Fibroblast of gingiva (primary cell): ENCODE measurements at regions not wholly inside any gene's neighbourhood (a gene's known extent, or its start where the extent isn't known, plus 50 kb on each side); places are given as distances from the start of the nearest gene placed in this dataset.
A peak's percentile ranks its signal among the peaks of the same experiment; 100 is the strongest.
"Not testable (repeated sequence)": the region's sequence is repeated elsewhere in the genome, so short reads cannot be mapped to it uniquely, and the experiment has no call there.

ENCODE experiments used
- DNase-seq: peaks from one replicate; pipeline ENCODE4 v3.0.0-alpha.2; 2011; ENCODE audit warnings: low read depth

DNA sequence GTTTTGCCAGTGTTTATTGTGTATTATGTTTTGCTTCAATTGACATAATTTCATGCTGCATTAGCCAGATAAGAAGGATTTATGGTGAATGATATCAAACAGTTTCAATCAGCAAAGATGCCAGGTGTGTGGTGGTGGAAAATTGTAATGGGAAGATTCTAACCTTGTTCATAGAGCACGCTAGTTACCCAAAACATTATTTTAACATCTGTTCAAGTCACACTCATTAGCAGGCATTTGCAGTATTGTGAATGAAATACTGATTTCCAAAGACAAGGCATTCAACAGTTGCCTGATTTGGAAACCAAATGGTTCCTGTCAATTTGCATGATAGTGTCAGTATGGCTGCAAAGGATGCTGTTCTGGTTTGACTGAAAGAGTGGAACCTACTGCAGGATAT lies 129.7 kb downstream of the EPC1 start:
- no peak for DNase-seq

DNA sequence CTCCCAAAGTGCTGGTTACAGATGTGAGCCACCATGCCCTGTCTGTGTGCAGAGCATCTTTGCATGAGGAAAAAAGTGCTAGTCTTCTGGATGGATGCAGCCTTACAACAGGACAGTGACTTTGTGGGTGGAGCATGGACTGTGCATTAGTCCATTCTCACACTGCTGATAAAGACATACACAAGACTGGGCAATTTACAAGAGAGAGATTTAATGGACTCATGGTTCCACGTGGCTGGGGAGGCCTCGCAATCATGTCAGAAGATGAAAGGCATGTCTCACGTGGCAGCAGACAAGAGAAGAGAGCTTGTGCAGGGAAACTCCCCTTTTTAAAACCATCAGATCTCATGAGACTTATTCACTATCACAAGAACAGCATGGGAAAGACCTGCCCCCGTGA lies 133.1 kb downstream of the EPC1 start:
- not testable (repeated sequence) for DNase-seq

DNA sequence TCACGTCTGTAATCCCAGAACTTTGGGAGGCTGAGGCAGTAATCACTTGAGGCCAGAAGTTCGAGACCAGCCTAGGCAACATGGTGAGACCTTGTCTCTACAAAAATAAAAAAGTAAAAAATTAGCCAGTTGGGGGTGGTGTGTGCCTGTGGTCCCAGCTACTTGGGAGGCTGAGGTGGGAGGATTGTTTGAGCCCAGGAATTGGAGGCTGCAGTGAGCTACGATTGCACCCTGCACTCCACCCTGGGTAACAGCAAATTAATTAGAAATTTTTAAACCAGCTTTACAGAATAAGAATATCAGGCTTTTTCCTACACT lies 136.0 kb downstream of the EPC1 start:
- no peak for DNase-seq

DNA sequence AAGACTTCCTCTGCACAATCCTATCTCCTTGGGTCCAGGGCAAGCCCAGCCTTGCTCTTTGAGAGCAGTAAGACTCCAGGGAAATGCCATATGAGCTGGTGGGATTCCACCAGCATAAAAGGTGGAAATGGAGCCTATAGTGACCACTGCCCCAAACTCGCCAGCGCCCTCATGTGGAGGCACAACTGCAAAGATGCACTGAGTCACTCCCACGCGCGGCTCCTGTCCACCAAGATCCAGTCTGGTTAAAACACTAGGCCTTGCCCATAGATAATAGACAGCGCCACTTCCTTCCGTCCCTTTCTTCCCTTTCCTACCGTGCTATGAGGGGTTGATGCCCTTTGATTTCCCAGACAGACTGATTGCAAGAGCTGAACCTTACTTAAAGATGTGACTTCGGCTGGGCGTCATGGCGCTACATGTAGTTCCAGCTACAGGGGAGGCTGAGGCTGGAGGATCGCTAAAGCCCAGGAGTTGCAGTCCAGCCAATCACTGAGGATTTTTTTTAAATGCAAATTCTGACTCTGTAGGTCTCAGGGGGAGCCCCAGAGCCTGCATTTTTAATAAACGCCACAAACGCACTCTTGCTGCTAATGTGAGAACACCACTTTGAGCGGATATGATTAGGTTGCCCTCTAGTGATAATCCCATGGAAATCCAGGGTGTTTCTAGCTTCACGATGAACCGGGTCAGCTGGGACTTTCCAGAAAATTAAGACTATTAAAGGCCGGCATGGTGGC lies 136.5 kb downstream of the EPC1 start:
- peak; percentile 63 for DNase-seq

DNA sequence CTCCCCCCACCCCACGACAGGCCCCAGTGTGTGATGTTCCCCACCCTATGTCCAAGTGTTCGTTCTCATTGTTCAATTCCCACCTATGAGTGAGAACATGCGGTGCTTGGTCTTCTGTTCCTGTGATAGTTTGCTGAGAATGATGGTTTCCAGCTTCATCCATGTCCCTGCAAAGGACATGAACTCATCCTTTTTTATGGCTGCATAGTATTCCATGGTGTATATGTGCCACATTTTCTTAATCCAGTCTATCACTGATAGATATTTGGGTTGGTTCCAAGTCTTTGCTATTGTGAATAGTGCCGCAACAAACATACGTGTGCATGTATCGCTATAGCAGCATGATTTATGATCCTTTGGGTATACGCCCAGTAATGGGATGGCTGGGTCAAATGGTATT lies 139.0 kb downstream of the EPC1 start:
- DNase-seq: not testable (repeated sequence)

DNA sequence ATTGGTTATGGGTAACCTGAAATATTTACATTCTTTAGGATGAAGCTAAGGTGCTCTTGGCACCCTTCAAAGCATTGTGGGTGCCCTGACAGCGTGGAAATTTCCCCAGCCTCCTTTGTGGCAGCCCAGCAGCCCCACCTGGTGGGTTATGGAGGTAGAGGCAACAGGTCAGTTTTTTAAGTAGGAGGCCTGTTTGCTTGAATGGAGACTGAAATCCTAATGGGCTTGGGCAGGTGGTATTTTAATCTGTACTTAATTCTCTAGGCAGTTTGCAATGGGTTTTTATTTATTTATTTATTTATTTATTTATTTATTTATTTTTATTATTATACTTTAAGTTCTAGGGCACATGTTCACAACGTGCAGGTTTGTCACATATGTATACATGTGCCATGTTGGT lies 139.4 kb downstream of the EPC1 start:
- peak; percentile 16 for DNase-seq

DNA sequence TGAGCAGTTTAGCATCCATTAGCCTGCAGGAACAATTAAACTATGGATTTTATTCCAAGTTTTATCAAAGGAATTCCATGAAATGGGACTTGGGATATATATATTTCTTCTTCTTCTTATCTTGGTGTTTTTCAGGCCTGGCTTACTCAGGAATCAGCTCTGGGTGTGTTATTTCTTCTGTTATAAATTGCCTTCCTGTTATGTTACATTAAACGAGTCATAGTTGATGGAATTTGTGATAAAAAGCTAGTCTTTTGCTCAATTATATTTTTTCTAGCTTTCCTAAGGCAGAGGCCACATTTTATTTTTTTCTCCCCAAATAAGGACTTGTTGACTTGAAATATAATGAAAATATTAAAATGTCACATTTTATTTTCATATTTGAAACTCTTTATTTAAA lies 141.3 kb downstream of the EPC1 start:
- DNase-seq: no peak

DNA sequence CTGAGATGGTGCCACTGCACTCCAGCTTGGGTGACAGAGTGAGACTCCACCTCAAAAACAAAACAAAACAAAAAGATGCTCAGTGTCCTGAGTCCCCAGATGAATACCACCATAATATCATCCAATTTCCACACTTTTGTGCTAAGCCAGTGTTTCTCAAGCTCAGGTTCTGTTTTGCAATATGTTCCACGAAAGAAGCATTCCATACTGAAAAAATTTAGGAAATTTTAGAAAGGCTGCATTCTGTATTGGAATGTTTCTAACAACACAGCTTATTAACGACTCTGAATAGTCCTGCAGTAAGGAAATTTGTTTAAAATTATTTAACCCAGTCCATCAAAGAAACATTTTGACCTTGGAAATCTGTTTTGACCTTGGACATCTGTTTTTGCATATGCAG lies 142.4 kb downstream of the EPC1 start:
- peak; percentile 59 for DNase-seq

DNA sequence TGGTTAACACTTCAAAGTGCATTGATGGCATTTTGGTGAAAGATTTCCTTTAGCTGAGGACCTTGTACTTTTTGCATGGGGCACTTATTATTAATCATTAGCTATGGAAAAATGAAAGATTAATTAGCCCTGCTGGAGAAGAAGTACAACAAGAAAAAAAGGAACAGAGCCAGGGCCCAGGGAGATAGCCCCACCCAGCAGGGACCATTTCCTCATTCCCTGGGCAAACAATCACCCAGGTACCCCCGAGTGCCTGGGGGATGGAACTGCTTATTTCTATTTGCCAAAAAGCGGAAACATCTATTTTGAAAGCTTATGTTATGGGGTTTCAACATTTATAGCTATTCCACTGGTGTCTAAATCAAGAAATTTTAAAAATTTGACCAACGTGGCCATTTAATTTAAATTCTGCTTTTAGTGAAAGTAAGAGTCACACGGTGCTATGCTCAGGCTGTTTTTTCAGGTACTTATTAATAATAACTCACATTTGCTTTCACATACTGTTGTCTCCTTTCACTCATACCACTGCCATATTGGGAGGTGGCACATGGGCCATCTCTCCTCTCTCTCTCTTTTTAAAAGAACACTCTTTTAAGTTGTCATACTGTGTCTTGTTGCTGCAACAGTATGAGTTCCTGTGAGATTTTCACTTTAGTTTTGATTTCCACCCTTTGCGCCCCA lies 143.6 kb upstream of the KIF5B start:
- no peak for DNase-seq

DNA sequence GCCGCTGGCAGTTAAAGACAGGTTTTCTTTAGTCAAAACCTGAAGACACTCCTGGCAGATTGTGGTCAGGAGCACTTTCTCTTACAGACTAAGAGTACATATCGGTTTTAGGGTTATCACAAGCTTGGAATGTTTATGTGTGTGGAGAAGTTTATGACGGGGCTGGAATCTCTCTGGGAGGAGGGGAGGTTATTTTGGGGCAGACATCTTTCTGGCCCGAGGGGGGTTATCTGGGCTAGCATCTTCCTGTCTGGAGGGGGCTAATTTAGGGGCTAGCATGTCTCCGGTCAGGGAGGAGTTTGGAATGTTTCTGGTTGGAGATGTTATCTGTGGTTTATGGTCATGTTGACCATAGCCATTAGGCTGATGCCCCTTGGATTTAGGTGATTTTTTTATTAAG lies 141.2 kb upstream of the KIF5B start:
- no peak for DNase-seq

DNA sequence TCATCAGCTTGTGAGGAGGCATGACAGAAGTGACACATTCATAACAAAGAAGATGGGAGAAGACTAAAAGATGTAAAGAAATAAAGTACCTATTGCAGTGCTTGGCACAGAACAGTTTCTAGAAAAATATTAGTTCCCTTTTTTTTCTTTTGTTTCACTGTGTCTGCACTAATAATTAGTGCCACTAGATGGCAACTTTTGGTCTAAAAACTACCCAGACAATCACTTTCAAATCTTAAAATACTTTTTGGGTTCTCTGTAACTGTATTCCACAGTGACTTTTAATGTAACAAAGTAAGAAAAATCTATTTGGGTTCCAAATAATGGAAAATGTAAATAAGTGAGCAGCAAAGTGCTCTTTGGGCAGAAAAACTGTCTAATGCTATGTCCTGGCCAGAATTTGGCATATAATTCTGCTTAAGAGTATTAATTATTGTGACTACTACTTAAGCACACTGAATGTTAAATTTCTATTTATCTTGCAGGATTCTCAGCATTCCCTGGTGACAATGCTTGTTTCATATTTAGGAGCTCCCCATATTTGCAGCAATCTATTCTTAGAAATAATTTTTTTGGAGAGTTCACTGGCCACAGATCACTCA lies 134.8 kb upstream of the KIF5B start:
- peak; percentile 16 for DNase-seq

DNA sequence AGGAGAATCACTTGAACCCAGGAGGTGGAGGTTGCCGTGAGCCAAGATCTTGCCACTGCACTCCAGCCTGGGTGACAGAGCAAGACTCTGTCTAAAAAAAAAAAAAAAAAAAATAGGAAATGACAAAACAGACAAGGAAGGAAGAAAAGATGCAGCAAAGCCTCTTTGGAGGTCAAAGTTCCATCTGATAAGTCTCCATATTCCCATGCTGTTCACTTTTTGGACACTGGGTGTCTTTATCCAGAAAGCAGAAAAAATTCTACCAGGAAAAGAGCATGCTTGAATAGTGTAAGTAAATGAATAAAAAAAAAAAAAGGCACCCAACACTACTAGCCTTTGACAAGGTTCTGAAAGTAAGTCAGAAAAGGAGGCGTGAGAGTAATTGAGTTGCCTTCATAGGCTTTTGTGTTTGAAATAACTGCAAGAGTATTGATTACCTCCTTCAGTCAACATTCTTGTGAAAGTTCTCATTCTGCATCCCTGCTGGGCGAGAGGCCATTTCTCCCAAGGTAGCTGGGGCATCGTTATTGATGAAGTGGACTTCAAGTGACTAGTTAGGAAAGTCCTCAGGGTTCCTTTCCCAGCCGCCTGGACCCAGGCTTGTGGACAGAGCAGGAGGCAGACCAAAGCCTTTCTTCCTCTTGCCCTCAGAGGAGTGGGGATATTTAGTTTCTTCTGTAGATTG lies 133.3 kb upstream of the KIF5B start:
- DNase-seq: peak; percentile 9

DNA sequence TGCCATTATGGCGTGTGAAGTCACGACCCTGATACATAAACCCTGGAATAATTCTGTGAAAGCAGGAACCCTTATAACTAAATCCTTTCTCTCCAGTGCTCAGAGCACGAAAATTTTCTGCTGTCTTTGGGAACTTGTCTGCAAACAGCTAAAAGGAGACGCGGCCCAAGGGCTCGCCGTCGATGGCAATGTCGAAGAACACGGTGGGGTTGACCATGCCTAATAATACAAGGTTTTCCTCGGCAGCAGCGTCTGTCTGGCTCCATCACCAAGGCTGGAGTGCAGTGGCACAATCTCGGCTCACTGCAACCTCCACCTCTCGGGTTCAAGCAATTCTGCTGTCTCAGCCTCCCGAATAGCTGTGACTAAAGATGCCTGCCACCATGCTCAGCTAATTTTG lies 132.4 kb upstream of the KIF5B start:
- DNase-seq: not testable (repeated sequence)

DNA sequence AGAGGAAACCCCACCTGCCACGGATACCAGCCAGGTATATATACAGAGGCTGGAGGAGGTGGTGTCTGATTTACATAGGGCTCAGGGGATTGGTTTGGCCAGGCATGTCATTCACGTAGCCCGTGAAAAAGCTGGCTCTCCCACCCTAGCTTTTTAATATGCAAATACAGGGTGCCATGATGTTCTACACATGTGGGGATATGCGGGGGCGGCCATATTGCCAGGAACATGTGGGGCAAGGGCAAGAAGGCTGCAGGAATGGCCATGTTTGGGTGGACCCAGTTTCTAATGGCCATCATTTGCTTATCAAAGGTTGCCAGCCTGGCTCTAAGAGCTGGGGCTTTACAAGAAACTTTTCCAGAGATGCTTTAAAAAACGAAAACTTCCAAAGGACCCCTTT lies 131.5 kb upstream of the KIF5B start:
- DNase-seq: no peak

DNA sequence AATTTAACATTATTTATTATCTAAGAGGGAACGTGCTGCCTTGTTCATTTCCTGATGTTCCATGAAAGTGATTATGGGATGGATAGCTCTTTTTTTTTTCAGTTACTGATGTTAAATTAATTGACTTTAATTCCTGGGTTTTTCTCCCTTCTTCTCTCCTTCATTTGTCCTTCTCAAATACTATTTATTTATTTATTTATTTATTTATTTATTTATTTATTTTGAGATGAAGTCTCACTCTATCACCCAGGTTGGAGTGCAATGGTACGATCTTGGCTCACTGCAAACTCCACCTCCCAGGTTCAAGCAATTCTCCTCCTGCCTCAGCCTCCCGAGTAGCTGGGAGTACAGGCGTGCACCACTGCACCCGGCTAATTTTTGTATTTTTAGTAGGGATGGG lies 127.4 kb upstream of the KIF5B start:
- DNase-seq: not testable (repeated sequence)

DNA sequence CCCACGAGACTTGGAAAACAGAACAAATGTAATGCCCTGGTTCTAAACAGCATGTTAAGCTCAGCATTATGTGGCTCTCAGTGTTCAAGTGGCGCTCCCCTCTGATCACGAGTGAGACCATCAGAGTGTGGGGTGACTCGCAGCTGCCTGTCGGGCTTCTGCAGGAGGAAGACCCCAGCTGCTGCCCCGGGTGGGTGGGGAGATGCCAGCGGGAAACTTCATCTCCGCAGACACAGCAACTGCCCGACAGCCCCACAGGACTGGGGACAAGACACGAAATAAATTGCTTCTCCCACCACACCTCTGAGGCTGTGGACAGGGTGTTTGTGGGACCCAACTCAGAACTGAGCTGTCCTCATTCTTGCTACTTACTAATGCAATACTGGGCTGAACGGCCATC lies 126.3 kb upstream of the KIF5B start:
- DNase-seq: no peak

DNA sequence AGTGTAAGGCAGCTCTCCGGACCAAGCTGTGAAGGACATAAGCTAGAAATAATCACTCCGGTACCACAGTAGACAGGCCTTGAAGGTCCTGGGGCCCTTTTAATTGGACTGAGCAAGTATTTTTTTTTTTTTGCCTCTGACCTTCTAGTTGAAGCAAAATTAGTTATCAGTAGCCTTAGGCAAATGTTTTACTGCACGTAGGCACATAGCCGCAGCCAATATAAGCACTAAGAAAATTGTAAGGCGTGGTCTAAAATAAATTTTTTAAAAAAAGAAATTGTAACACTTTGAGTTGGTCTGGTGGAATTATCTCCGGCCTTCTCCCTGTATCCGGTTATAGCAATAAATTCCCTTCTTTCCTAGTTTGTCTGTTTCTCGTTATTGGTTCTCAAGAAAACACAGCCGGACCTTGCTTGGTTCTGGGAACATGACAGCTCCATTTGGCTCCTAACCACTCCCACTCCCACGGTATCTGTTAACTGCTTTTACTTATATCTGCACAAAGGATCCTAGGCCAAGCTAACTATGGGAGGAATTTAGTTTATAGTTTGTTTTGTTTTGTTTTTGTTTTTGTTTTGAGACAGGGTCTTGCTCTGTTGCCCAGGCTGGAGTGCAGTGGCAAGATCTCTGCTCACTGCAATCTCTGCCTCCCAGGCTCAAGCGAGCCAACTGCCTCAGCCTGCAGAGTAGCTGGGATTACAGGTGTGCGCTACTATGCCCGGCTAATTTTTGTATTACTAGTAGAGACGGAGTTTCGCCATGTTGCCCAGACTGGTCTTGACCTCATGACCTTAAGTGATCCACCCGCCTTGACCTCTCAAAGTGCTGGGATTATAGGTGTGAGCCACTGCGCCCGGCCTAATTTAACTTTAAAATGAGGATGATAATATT lies 124.4 kb upstream of the KIF5B start:
- peak; percentile 44 for DNase-seq

DNA sequence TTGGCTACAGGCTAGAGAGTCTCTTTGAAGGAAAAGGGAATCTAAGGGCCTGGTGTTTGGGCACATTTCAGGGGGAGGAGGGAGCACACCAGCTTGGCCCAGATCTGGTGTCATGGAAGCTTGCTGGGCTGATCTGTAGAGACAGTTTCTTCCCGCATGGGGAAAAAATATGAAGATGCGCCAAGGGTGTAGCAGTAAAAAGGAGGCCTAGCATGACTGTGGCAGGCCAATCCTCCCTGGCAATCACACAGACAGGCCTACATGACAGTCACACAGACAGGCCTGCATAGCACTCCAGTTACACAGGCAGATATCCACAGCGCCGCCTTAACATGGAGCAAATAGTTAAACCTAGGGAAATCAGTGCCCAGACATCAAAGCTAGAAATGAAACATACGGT lies 123.6 kb upstream of the KIF5B start:
- DNase-seq: peak; percentile 22

DNA sequence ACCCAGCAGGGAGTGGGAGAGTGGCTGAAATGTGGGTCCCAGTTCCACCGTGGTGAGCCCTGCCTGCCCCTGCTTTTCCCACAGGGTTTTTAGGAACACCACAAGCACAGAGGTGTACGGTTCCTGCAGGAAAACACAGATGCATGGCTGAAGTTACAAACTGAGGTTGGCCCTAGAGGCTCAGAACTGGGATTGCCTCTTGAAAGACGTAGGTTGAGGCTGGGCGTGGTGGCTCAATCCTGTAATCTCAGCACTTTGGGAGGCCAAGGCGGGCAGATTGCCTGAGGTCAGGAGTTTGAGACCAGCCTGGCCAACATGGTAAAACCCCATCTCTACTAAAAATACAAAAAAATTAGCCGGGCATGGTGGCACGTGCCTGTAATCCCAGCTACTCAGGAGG lies 121.4 kb upstream of the KIF5B start:
- DNase-seq: not testable (repeated sequence)

DNA sequence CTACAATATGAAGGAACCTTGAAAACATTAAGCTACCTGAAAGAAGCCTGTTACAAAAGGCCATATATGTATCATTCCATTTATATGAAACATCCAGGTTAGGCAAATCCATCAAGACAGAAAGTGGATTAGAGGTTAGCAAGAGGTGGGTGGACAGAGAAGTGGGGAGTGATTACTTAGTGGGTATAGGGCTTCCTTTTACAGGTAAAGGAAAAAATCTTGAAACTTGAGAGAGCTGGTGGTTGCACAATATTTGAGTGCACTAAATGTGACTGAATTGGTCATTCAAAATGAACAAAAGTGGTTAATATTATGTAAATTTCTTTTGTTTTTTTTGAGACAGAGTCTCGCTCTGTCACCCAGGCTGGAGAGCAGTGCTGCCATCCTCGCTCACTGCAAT lies 119.4 kb upstream of the KIF5B start:
- no peak for DNase-seq

DNA sequence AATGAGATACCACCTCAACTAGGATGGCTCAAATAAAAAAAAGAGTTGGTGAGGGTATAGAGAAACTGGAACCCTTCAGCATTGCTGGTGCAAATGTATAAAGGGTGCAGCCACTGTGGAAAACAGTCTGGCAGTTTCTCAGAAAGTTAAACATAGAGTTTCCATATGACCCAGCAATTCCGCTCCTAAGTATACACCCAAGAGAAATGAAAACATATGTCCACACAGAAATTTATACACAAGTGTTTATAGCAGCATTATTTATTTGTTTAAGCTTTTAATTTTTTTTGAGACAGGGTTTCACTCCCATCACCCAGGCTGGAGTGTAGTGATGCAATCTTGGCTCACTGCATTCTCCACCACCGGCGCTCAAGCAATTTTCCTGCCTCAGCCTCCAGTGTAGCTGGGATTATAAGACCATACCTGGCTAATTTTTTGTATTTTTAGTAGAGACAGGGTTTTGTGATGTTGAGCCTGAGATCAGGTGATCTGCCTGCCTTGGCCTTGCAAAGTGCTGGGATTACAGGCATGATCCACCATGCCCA lies 118.2 kb upstream of the KIF5B start:
- DNase-seq: peak; percentile 34

DNA sequence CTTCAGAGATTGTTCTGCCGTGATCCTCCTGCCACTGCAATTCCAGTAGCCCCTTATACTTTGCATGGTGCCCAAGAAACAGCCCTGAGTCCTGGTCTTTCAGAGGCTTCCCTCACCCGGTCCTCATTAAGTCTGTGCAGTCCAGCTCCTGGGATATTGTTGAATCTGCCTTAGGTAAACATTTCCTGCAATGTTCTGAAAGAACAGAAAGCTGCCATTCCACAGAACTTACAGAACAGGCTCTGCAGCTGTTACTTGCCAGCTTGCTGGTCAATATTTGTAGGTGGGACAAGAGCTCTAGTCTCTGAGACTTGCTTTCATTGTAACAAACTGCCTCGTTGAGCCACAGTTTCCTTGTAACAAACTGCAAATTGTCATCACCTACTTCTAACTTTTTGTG lies 115.0 kb upstream of the KIF5B start:
- DNase-seq: no peak
